ENCODE measurements at regions not wholly inside any gene's neighbourhood (a gene's known extent, or its start where the extent isn't known, plus 50 kb on each side); places are given as distances from the start of the nearest gene placed in this dataset.
"Not testable (repeated sequence)": the region's sequence is repeated elsewhere in the genome, so short reads cannot be mapped to it uniquely, and the experiment has no call there.

DNA sequence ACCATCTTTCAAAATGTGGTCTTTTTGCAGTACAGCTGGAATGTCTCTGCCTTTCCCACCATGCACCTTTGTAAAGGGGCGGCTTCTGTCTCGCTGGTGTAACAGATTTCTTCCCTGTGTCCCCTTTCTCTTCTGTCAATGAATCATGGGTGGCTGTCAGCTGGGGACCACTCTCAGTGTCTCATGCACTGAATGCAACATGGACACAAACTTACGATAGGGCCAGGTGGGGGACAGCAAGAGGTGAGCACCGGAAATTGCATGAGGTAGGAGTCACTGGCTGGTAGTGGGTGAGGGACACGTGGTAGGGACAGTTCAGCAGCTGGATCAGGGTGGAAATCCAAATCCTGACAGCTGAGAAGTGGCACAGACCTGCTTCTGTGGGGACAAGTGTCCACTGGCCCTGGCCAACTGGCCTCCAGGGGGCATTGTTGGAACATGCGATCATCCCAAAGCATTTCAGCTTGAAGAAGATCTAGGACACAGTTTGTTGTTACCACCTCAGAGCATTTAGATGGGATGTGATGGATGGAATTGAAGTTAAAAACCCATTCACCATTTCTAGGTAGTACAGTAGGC is 1383.5 kb downstream of the CDH12 start:
- DNase-seq (ENCODE audit: low spot score); H3K27me3 Mint-ChIP-seq (ENCODE audit: insufficient read depth); intact Hi-C loops (cut with micrococcal nuclease); H3K4me3 Mint-ChIP-seq; H3K27ac Mint-ChIP-seq; H3K9me3 Mint-ChIP-seq; H3K4me1 Mint-ChIP-seq (ENCODE audit: low read depth): not testable (repeated sequence)
- H3K36me3 Mint-ChIP-seq (ENCODE audit: low read depth): peaks cover 16% of the 10 kb centered on the region

DNA sequence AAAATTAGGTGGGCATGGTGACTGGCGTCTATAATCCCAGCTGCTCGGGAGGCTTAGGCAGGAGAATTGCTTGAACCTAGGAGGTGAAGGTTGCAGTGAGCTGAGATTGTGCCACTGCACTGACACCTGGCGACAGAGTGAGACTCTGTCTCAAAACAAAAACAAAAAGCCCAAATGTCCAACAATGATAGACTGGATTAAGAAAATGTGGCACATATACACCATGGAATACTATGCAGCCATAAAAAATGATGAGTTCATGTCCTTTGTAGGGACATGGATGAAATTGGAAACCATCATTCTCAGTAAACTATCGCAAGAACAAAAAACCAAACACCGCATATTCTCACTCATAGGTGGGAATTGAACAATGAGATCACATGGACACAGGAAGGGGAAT is 1385.6 kb downstream of the CDH12 start:
- intact Hi-C loops (cut with micrococcal nuclease); H3K9me3 Mint-ChIP-seq; H3K27me3 Mint-ChIP-seq (ENCODE audit: insufficient read depth); H3K4me3 Mint-ChIP-seq; DNase-seq (ENCODE audit: low spot score); H3K4me1 Mint-ChIP-seq (ENCODE audit: low read depth); H3K27ac Mint-ChIP-seq: not testable (repeated sequence)
- peaks cover 15% of the 10 kb centered on the region for H3K36me3 Mint-ChIP-seq (ENCODE audit: low read depth)

GRCh38 chr5:21459744-21460073 is 1393.4 kb downstream of the CDH12 start:
- H3K4me1 Mint-ChIP-seq (ENCODE audit: low read depth); H3K27me3 Mint-ChIP-seq (ENCODE audit: insufficient read depth); intact Hi-C loops (cut with micrococcal nuclease); H3K9me3 Mint-ChIP-seq; H3K36me3 Mint-ChIP-seq (ENCODE audit: low read depth); DNase-seq (ENCODE audit: low spot score): not testable (repeated sequence)
- Mint-ChIP-seq H3K27ac (peak overlapping the region; percentile 76), H3K4me3 (peak overlapping the region; percentile 91)

- no peak overlapping the region for H3K27ac Mint-ChIP-seq
- no peak for DNase-seq (ENCODE audit: low spot score)
- H3K4me3 Mint-ChIP-seq: no peak overlapping the region
- H3K27me3 Mint-ChIP-seq (ENCODE audit: insufficient read depth): no peaks in the 10 kb centered on the region
- no peaks in the 10 kb centered on the region for H3K4me1 Mint-ChIP-seq (ENCODE audit: low read depth)
- intact Hi-C loops (cut with micrococcal nuclease): no loop called here
- no peaks in the 10 kb centered on the region for H3K36me3 Mint-ChIP-seq (ENCODE audit: low read depth)
- no peaks in the 10 kb centered on the region for H3K9me3 Mint-ChIP-seq
Observed at GRCh38 chr5:21452449-21452848, 1400.7 kb downstream of the CDH12 start.

- no peaks in the 10 kb centered on the region for H3K9me3 Mint-ChIP-seq
- H3K4me1 Mint-ChIP-seq (ENCODE audit: low read depth): no peaks in the 10 kb centered on the region
- DNase-seq (ENCODE audit: low spot score): no peak
- H3K27ac Mint-ChIP-seq: no peak overlapping the region
- H3K4me3 Mint-ChIP-seq: no peak overlapping the region
- intact Hi-C loops (cut with micrococcal nuclease): no loop called here
- H3K27me3 Mint-ChIP-seq (ENCODE audit: insufficient read depth): no peaks in the 10 kb centered on the region
- H3K36me3 Mint-ChIP-seq (ENCODE audit: low read depth): no peaks in the 10 kb centered on the region
Observed at GRCh38 chr5:21432646-21433045, 1420.5 kb downstream of the CDH12 start.

DNA sequence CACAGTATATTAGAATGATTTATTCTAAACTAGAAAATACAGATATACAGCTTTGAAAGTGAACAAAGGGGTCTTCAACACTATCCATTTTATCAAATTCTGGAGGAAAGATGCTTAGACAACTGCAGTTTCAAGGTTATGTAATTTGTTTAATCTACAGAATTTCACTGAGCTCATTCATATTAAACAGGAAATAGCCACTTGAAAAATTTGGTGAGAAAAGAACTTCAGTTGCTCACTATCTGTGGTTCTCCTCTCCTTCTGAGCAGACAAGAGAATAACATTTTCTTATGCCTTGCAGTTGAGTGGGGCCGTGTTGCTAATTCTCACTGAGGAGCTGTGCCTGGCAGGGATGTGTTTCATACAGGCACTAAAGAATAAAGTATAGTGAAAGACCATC is 1428.2 kb downstream of the CDH12 start:
- H3K36me3 Mint-ChIP-seq (ENCODE audit: low read depth): no peaks in the 10 kb centered on the region
- intact Hi-C loops (cut with micrococcal nuclease): no loop called here
- H3K9me3 Mint-ChIP-seq: no peaks in the 10 kb centered on the region
- no peak overlapping the region for H3K27ac Mint-ChIP-seq
- H3K27me3 Mint-ChIP-seq (ENCODE audit: insufficient read depth): no peaks in the 10 kb centered on the region
- no peaks in the 10 kb centered on the region for H3K4me1 Mint-ChIP-seq (ENCODE audit: low read depth)
- no peak for DNase-seq (ENCODE audit: low spot score)
- H3K4me3 Mint-ChIP-seq: no peak overlapping the region

- no peak overlapping the region for H3K27ac Mint-ChIP-seq
- H3K4me3 Mint-ChIP-seq: no peak overlapping the region
- H3K36me3 Mint-ChIP-seq (ENCODE audit: low read depth): no peaks in the 10 kb centered on the region
- DNase-seq (ENCODE audit: low spot score): no peak
- intact Hi-C loops (cut with micrococcal nuclease): no loop called here
- no peaks in the 10 kb centered on the region for H3K27me3 Mint-ChIP-seq (ENCODE audit: insufficient read depth)
- H3K9me3 Mint-ChIP-seq: no peaks in the 10 kb centered on the region
- H3K4me1 Mint-ChIP-seq (ENCODE audit: low read depth): no peaks in the 10 kb centered on the region
Observed at GRCh38 chr5:21419383-21419782, 1431.4 kb upstream of the CDH18 start.

- H3K4me1 Mint-ChIP-seq (ENCODE audit: low read depth); H3K9me3 Mint-ChIP-seq; intact Hi-C loops (cut with micrococcal nuclease); H3K36me3 Mint-ChIP-seq (ENCODE audit: low read depth); H3K4me3 Mint-ChIP-seq; DNase-seq (ENCODE audit: low spot score); H3K27me3 Mint-ChIP-seq (ENCODE audit: insufficient read depth); H3K27ac Mint-ChIP-seq: not testable (repeated sequence)
Observed at GRCh38 chr5:21402089-21402488, 1414.1 kb upstream of the CDH18 start.

GRCh38 chr5:21398511-21398910 is 1410.5 kb upstream of the CDH18 start:
- Mint-ChIP-seq H3K9me3 (no peaks in the 10 kb centered on the region), H3K4me3 (no peak overlapping the region), H3K36me3 (ENCODE audit: low read depth) (no peaks in the 10 kb centered on the region), H3K4me1 (ENCODE audit: low read depth) (no peaks in the 10 kb centered on the region), H3K27ac (no peak overlapping the region), H3K27me3 (ENCODE audit: insufficient read depth) (no peaks in the 10 kb centered on the region)
- intact Hi-C loops (cut with micrococcal nuclease): no loop called here
- no peak for DNase-seq (ENCODE audit: low spot score)

DNA sequence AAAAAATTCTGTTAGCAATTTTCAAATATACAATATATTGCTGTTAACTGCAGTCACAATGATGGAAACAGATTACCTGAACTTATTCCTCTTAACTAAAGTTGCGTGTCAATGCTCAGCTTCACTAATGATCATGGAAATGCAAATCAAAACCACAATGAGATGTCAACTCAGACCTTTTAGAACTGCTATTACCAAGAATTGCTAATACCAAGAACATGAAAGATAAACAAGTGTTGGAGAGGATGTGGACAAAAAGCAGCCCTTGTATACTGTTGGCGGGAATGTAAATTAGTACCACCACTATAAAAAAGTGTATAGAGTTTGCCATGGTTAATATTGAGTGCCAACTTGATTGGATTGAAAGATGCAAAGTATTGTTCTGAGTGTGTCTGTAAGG is 1409.7 kb upstream of the CDH18 start:
- H3K9me3 Mint-ChIP-seq: no peaks in the 10 kb centered on the region
- H3K36me3 Mint-ChIP-seq (ENCODE audit: low read depth): no peaks in the 10 kb centered on the region
- H3K27ac Mint-ChIP-seq: no peak overlapping the region
- DNase-seq (ENCODE audit: low spot score): no peak
- intact Hi-C loops (cut with micrococcal nuclease): no loop called here
- no peak overlapping the region for H3K4me3 Mint-ChIP-seq
- H3K4me1 Mint-ChIP-seq (ENCODE audit: low read depth): no peaks in the 10 kb centered on the region
- H3K27me3 Mint-ChIP-seq (ENCODE audit: insufficient read depth): no peaks in the 10 kb centered on the region

DNA sequence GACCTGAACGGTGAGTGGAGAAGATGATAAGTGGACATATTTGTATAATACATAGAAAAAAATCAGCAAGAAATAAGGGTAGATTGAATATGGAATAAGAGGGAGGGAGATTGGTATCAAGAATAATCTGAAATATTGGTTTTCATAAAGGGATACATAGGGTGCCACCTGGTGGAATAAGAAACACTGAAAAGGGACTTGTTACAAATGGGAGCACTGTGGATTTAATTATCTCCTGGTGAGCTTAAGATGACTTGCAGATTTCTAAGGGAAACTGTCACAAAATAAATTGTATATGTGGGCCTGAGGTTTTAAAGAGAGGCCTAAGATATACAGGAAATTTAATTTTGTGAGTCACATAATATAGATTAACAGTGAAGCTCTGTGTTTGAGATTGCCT is 1403.5 kb upstream of the CDH18 start:
- Mint-ChIP-seq H3K4me1 (ENCODE audit: low read depth) (no peaks in the 10 kb centered on the region), H3K9me3 (no peaks in the 10 kb centered on the region), H3K36me3 (ENCODE audit: low read depth) (no peaks in the 10 kb centered on the region), H3K27ac (no peak overlapping the region), H3K4me3 (no peak overlapping the region), H3K27me3 (ENCODE audit: insufficient read depth) (no peaks in the 10 kb centered on the region)
- intact Hi-C loops (cut with micrococcal nuclease): no loop called here
- no peak for DNase-seq (ENCODE audit: low spot score)

- H3K27ac Mint-ChIP-seq; H3K9me3 Mint-ChIP-seq; DNase-seq (ENCODE audit: low spot score); H3K36me3 Mint-ChIP-seq (ENCODE audit: low read depth); H3K4me1 Mint-ChIP-seq (ENCODE audit: low read depth); H3K4me3 Mint-ChIP-seq; H3K27me3 Mint-ChIP-seq (ENCODE audit: insufficient read depth); intact Hi-C loops (cut with micrococcal nuclease): not testable (repeated sequence)
Observed at GRCh38 chr5:21360754-21361153, 1372.8 kb upstream of the CDH18 start.

GRCh38 chr5:21341948-21342261 is 1353.9 kb upstream of the CDH18 start:
- H3K36me3 Mint-ChIP-seq (ENCODE audit: low read depth); DNase-seq (ENCODE audit: low spot score); H3K27ac Mint-ChIP-seq; H3K9me3 Mint-ChIP-seq; H3K4me1 Mint-ChIP-seq (ENCODE audit: low read depth); H3K4me3 Mint-ChIP-seq; intact Hi-C loops (cut with micrococcal nuclease); H3K27me3 Mint-ChIP-seq (ENCODE audit: insufficient read depth): not testable (repeated sequence)

GRCh38 chr5:21341203-21341947 is 1353.4 kb upstream of the CDH18 start:
- H3K4me3 Mint-ChIP-seq; DNase-seq (ENCODE audit: low spot score); intact Hi-C loops (cut with micrococcal nuclease); H3K27me3 Mint-ChIP-seq (ENCODE audit: insufficient read depth); H3K27ac Mint-ChIP-seq; H3K36me3 Mint-ChIP-seq (ENCODE audit: low read depth); H3K4me1 Mint-ChIP-seq (ENCODE audit: low read depth); H3K9me3 Mint-ChIP-seq: not testable (repeated sequence)

Data from activated T-helper 1 cell treated with anti-CD3 and anti-CD28 coated beads, Interleukin-12 subunit alpha, Interleukin-12 subunit beta, Interleukin-2, Interleukin-4 antibody, amounts not matched to agents 30 ng/mL and 10 ng/mL and 1 ng/mL, durations not matched to agents 14 hours and 24 hours and 36 hours (primary cell).